Hematopoietic multipotent progenitor cell treated with erythropoietin and hydrocortisone succinate and interleukin-3 and kit ligand, for 8 days (in vitro differentiated cells): ENCODE measurements at regions not wholly inside any gene's neighbourhood (a gene's known extent, or its start where the extent isn't known, plus 50 kb on each side); places are given as distances from the start of the nearest gene placed in this dataset.
"Not testable (repeated sequence)": the region's sequence is repeated elsewhere in the genome, so short reads cannot be mapped to it uniquely, and the experiment has no call there.

ENCODE experiments used
- DNase-seq: peaks from one replicate; pipeline ENCODE4 v3.0.0-alpha.2; 2015

- no peak for DNase-seq
These were observed 396.5 kb upstream of the SEMA6A start for GRCh38 chr5:116971131-116971530.

- DNase-seq = no peak
These were observed 395.7 kb upstream of the SEMA6A start for GRCh38 chr5:116970318-116970717.

- DNase-seq = no peak
These were observed 389.8 kb upstream of the SEMA6A start for GRCh38 chr5:116964438-116964837.

GRCh38 chr5:116961021-116961420, 386.4 kb upstream of the SEMA6A start:
- DNase-seq = no peak

GRCh38 chr5:116959843-116960242, 385.2 kb upstream of the SEMA6A start:
- DNase-seq = no peak

GRCh38 chr5:116953251-116953930, 378.8 kb upstream of the SEMA6A start:
- no peak for DNase-seq

- no peak for DNase-seq
These were observed 376.6 kb upstream of the SEMA6A start for GRCh38 chr5:116951219-116951618.

GRCh38 chr5:116947691-116948528, 373.3 kb upstream of the SEMA6A start:
- peak; percentile 63 for DNase-seq

- DNase-seq = not testable (repeated sequence)
These were observed 371.2 kb upstream of the SEMA6A start for GRCh38 chr5:116945613-116946382.

- DNase-seq = no peak
These were observed 369.6 kb upstream of the SEMA6A start for GRCh38 chr5:116944183-116944582.

- no peak for DNase-seq
These were observed 368.0 kb upstream of the SEMA6A start for GRCh38 chr5:116942622-116943021.

- no peak for DNase-seq
These were observed 365.0 kb upstream of the SEMA6A start for GRCh38 chr5:116939641-116940040.

- DNase-seq = no peak
These were observed 363.9 kb upstream of the SEMA6A start for GRCh38 chr5:116938488-116938887.

GRCh38 chr5:116935561-116936162, 361.0 kb upstream of the SEMA6A start:
- no peak for DNase-seq

GRCh38 chr5:116930616-116931015, 356.0 kb upstream of the SEMA6A start:
- DNase-seq = no peak

GRCh38 chr5:116923344-116923743, 348.7 kb upstream of the SEMA6A start:
- no peak for DNase-seq

- DNase-seq = no peak
These were observed 347.9 kb upstream of the SEMA6A start for GRCh38 chr5:116922532-116922931.

- no peak for DNase-seq
These were observed 340.4 kb upstream of the SEMA6A start for GRCh38 chr5:116914869-116915504.

GRCh38 chr5:116912221-116912620, 337.6 kb upstream of the SEMA6A start:
- DNase-seq = no peak

- DNase-seq = no peak
These were observed 336.5 kb upstream of the SEMA6A start for GRCh38 chr5:116911074-116911473.

- no peak for DNase-seq
These were observed 333.9 kb upstream of the SEMA6A start for GRCh38 chr5:116908537-116908936.

GRCh38 chr5:116905885-116906284, 331.3 kb upstream of the SEMA6A start:
- no peak for DNase-seq

- DNase-seq = no peak
These were observed 326.2 kb upstream of the SEMA6A start for GRCh38 chr5:116900793-116901192.
